HG03558 (cell line): ENCODE measurements at regions not wholly inside any gene's neighbourhood (a gene's known extent, or its start where the extent isn't known, plus 50 kb on each side); places are given as distances from the start of the nearest gene placed in this dataset.

Source experiments
- ATAC-seq: cut with Tn5 transposase; IDR thresholded peaks from one replicate; pipeline ENCODE4 v1.9.1; 2021; ENCODE audit warnings: moderate number of reproducible peaks; ENCODE audit not compliant: unreplicated experiment; ENCODE audit errors: extremely low read depth

DNA sequence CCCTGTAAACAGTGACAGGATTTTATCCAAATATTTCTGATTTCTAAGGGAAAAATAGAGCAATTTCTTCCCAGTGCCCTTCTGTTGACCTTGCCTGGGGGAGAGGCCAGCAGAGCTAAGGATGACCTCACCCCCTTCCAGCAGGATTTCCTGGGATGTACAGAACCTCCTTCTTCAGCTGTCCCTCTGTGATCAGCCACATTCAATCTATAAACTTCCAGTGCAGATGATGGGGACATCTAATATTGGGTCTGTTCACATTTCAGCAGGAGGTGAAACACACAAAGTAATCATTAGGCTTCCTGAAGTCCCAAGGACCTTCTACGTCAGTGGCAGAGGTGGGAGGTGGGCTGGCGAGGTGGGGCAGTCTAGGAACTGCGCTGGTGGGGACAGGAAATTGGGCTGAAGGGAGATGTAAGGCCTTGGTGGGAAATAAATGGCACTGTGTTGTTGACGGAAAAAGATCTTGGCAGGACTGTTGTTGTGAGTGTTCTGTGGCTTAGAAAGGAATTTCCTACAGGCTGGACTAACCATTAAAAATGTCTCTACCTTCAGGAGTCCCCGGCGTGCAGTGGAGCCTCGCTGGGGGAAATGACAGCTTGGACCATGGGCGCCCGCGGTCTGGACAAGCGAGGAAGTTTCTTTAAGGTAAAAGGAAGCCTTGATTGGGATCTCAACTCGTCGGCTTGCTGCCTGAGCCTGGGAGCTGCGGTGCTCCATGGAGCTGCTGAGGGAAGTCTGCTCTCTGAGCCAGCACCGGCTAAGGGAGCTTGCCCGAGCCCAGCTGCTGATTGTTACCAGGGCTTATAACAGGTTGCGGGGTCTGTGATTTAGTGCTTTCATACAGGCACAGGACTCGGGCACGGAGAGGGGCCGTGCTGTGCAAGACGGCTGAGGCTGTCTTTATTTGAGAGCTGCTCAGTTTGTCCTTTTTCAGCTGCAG lies 127.9 kb upstream of the NAA20 start:
- no peak for ATAC-seq

DNA sequence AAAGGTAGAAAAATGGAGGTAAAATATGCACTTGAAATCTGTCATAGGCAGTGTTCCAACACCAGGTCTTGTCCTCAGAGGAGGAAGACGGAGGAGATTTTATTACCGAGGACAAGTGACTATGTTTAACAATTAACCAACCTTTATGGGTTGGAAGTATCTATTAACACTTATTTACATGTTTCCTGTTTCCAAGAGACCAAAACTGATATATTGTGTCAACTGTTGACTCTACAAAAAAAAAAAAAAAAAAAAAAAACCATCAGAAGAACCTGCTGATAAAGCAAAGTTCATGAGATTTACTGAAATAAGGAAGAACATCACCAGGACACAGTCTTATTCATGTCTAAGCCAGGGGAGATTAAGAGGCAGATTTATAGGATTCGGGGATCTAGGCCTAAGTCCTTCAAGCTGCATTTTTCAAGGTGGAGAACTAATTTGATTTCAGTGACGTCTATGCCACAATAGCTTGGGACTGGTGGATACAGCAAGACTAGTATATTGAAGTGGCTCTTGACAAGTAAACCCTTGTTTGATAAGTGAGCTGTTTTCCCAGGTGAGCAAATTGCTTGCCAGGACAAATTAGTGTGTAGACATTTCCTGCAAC lies 126.6 kb upstream of the NAA20 start:
- no peak for ATAC-seq

DNA sequence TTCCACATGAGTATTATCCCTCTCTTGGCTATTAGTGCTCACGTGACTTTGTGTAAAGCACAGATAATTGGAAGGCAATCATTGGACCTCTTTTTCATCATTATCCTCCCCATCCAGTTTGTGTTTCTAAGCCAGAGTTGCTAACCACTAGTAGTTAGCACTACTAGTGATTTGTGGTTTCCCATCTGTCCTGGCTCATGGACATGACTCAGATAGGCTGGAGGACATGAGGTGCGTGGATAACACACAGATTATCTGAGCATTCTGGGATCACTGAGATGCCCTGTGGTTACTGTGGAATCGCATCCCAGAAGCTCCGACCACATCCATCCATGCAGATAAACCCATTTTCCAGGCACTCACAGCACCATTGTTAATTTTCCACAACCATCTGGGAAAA lies 123.8 kb upstream of the NAA20 start:
- no peak for ATAC-seq

DNA sequence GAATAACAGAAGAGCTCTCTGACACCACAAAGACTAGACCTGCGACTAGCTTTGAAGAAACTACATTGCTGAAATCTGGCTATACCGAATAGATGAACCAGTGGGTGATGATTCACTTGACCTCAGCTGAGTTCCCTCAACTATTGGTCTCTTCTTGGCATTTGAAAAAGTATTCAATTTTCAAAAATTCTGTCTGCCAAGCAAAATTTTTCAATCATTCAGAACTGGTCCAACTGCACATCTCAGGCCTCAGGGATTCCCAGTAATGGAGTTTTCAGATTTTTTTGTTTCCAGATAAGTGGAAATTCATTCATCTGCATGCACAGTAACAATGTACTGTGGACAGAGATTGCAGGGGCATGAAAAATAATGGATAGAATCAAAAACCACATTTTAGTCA lies 121.4 kb upstream of the NAA20 start:
- no peak for ATAC-seq

DNA sequence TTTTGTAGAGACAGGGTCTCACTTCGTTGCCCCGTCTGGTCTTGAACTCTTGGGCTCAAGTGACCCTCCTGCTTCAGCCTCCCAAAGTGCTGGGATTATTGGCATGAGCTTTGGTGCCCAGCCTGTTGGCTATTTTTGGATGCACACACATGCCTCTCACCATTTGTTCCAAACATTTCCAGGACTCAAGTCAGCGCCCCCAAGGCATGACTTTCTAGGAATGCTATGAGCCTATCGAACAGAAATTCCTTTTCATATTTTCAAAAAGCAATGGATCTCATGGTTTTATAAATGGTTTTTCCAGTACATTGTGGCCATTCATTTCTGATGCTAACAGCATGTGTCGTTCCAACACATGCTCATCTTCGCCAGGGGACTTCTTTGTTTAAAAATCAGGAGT lies 119.3 kb upstream of the NAA20 start:
- no peak for ATAC-seq

DNA sequence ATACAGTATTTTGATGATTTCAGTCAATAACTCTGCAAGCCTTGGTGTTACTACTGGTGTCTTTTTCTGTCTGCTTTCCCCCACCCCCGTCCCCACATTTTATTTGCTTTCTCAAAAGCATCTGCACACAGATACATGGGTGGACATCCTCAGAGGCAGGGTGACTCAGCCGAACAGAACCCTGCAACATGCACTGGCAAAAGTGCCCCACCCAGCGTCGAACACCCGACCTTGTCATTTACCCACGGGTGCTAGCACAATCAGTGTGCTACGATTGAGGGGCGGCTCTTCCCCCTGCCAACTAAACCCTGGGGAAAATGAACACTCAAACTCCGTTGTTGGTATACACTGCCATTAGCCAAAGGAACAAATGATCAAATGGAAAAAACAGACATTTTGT lies 115.9 kb upstream of the NAA20 start:
- ATAC-seq = no peak

DNA sequence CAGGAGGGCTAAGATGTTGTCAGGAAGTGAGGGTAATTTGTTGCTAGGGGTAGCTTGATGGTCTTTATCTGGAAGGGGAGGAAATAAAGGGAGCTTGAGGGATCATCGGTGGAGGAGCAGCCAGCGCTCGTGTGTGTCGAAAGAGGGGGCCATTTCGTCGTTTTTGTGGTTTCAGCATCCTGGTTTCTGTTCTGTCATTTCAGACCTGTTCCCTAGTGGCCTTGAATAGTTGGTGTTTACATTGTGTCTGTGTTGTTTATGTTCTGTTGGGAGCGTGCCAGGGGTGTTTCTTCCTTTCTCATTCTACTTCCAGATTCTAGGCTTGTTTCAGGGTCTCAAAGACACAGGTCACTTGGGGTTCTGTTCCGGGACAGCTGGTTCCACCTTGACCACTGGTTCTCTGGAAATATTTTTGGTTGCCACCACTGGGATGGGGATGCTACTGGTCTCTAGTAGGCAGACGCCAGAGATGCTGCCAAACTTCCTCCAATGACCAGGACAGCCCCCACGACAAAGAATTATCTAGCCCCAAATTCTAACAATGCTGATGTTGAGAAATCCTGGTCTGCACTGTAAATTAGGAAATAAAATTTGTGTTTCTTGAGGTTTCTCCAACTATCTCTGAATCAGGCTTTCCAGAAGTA lies 113.9 kb upstream of the NAA20 start:
- ATAC-seq = no peak

DNA sequence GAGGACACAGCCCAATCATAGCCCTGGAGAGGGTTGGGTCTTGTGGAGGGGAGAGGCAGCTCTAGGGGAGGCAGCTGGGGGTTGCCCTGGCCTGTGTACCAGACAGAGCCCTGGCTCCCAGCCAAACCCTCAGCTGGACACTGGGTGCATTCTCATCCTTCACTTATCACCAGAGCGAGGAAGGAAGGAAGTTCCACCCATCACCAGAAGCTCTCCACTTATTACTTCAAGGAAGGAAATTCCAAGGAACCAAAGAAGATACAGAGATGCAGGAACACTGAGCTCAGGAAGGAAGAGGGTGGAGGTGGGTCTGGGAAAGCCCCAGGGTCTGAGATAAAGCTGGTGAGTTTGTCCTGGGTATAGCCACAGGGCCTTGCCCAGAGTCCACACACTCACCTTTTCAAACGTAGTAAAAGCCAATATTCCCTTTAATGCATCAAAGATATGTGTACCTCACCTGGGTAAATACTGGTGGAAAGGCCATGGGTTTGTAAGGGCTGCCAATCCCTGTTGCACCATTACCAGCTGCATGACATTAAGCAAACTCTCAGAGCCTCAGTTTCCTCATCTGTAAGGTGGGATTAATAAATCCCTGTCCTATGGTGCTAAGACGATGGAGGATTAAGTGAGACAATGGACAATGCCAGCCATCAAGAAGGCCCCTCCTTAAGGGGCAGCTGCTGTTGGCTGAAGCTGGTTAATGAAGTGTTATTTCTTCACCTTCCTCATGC lies 109.7 kb upstream of the NAA20 start:
- ATAC-seq = no peak

DNA sequence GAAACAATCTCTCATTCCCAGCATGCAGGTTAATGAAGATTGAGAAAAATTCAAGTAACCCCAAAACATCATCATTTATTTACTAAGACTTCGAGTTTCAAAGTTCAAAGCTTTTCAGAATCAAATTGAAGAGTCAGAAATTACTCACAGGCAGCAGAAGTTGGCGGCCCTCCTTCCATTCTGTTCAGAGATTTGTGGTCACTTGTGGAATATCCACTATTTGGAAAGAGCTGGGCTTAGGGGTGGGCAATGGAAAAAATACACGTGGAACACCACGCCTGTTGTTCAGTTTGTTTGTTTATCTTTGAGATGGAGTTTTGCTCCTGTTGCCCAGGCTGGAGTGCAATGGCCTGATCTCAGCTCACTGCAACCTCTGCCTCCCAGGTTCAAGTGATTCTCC lies 108.6 kb upstream of the NAA20 start:
- ATAC-seq = no peak

DNA sequence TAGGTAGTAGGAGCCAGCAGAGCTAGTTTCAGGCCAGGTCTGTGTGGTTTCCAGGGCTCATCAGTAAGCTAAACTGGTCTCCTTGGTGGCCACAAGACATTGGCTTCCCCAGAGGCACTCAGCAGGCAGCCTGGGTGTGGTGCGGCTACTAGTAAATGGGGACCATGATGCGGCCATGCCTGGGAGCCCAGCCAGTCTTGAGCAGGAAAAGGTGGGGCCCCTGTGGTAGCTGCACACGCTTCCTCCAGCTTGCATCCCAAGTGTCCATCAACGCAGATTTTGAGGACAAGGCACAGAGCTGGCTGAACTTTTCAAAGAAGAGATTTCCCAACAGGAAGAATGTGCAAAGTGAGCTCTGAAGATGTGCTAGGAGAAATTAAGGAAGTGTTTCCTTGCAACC lies 107.4 kb upstream of the NAA20 start:
- ATAC-seq = no peak

DNA sequence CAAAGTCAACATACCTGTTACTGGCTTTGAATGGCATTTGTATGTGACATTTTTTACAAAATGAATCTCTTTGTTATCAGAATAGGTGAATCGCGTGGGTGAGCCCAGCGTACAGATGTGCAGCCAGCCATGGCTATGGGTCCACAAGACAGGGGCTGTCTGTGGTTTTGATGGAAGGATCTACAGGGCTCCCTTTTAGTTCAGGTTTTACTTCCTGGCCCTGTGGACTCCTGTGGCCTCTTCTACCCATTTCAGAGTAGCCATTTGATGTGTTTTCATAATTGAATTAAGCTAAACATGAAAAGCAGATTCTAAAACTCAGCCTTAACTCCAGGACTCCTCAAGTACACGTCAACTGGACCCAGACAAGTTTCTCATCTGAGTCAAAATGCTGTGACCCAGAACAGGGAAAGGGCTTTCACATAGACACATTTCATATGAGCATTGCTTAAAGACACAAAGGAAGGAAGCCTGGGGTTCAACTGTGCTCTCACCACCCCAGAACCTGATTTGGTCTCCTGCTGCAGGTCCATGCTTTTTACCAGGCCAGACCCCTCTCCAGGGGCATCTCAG lies 105.3 kb upstream of the NAA20 start:
- ATAC-seq = no peak

DNA sequence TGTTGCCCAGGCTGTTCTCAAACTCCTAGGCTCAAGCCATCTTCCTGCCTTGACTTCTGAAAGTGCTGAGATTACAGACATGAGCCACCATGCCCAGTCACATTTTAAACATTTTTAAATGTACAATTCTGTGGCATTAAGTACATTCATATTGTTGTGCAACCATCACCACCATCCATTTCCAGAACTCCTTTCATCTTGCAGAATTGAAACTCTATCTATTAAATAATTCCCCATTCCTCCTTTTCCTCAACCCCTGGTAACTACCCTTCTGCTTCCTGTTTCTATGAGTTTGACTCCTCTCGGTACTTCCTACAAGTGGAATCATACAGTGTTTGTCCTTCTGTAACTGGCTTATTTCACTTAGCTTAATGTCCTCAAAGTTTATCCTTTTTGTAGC lies 103.8 kb upstream of the NAA20 start:
- no peak for ATAC-seq

DNA sequence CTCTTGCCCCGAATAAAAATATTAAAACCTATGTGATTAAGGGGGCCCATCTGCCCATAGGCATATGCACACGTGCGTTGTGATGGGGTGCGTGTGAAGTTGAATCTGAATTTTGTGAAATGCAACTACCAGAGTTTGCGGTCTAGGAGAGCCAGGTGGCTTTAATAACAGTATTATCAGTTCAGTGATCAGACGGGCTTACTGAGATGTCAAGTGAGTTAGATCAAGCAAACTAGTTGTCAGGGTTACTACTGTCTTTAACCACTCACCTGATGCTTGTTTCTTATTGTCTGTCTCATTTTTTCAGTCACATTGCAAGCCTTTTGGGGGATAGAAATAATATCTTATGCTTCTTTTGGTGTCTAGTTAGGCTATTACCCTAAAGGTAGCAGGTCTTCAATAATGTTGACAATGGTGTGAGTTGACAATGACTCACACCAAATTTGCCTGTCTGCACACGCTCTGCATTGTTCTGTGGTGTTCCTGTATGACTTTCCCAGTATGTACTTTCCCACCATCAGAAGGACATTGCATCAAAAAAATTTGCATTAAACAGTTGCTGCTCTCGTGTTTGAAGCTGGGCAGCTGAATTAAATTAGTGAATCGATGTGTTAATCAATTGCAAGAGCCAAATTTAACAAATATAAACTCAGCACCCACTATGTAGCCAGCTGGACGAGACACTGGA lies 103.1 kb upstream of the NAA20 start:
- no peak for ATAC-seq

DNA sequence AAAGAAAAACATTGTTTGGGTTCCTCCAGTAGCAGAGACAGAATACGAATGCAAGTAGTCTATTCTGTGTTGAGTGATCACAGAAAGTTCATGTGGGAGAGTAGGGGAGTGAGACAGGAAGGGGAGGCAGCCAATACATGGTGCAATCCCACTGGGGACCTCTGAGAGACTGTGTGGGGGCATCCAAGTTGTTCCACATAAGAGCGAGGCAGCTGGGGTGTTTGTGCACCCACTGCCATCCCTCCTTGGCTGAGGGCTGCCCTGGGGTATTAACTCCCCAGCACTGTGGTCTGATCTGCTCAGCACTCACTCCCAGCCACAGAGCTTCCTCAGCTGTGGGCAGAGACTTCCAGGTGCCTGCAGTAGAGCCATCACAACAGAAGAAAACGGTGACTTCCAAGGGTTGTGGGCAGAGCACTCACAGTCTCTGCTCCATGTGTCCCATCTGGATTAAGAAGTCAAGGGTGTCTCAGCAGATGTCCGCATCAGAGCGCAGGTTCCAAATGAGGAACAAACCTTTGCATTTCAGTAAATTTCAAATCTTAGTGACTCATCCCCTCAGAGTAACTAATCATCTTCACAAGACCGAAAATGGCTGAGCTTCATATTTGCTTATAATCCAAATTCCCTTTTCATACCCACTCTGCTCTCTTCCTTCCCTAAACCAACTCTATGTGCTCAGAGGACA lies 101.9 kb upstream of the NAA20 start:
- no peak for ATAC-seq

DNA sequence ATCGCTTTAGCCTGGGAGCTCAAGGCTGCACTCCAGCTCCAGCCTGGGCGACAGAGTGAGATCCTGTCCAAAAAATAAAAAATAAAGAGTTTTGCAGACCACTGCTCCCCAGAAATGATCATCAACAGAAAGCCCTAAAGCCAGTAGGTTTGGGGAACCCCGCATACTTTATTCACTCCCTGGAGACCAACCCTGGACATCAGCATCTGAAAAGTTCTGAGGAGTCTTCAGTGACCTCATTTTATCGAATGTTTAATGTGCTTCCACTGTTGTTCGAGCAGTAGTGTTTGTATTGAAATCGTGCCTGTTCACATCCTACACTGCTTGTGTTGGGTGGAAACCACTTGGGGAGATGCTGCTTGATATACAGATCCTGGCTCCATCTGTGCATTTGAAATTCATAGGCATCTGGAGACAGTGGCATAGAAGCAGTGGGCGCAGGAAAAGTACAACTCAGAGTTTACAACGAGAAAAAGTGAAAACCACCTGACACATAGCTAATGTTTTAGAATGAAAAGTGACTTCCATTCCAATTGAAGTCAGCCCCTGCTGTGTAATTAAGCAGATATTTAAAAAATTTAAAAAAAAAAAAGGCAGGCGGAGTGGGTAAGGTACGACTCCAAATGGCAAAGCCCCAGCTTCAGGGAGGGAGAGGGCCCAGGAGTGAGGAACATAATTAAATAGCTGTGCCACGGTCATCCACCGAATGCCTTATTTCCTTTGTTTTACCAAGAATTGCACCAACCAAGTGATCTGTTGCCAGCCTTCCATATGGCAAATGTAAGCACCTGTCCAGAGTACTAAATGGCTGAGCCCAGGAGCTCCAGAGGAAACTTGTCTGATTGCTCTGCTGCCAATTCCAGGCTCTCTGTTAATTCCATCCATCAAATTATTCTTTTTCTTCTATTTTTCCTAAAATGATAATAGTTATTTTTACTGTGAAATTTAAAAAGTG lies 100.4 kb upstream of the NAA20 start:
- no peak for ATAC-seq

DNA sequence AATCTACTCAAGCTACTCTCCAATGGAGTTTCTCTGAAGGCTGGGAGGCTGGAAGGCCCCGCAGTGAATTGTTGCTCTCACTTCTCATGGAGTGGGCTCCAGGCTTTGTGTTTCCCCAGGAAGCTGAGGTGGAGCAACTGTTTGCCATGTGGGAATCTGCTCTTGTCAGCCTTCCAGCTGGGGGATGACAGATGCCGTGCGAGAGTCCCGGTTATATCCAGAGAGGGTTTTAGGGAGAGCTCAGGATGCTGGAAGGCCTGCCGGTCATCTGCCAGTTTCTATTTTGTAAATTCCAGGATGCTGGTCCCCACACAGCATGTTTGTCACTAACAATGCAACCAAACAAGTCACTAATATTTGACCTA lies 98.2 kb upstream of the NAA20 start:
- ATAC-seq = no peak

DNA sequence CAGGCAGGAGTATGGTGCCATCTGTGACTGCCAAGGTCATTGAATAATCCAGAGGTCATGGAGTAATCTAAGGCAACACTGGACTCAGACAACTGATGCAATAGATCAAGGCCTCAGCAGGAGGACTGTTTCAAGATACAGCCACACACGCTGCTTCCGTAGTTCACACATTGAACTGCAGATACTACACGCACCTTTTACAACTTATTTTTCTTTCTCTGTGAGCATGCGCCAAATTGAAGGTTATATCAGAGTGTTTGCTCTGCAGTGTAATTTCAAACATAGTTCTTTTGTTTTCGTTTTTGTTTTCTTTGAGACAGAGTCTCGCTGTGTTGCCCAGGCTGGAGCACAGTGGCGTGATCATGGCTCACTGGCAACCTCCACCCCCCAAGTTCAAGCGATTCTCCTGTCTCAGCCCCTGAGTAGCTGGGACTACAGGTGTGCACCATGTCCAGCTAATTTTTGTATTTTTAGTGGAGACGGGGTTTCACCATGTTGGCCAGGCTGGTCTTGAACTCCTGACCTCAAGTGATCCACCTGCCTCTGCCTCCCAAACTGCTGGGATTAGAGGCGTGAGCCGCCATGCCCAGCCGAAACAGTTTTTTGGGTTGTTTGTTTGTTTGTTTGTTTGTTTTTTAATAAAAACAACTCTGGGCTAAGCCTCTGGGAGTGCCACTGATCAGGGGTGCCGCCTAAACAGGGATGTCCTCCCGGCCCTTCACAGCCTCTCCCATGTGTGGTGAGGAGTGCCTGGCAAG lies 96.6 kb upstream of the NAA20 start:
- no peak for ATAC-seq
